ENCODE measurements at regions not wholly inside any gene's neighbourhood (a gene's known extent, or its start where the extent isn't known, plus 50 kb on each side); places are given as distances from the start of the nearest gene placed in this dataset.

- no peaks in the 10 kb centered on the region for H3K79me2 ChIP-seq (replicated peaks; ENCODE audit: insufficient read depth, low read length)
- H3K27me3 ChIP-seq (ENCODE audit: insufficient read depth, low read depth, low read length), result no peaks in the 10 kb centered on the region
- peak overlapping the region; percentile 43 for H3K9ac ChIP-seq (ENCODE audit: low read length)
- no peak for TF ChIP-seq EZH2 (IDR thresholded peaks at IDR 0.05; ENCODE audit: borderline replicate concordance, insufficient read depth, low read length, poor library complexity, severe bottlenecking)
- TF ChIP-seq EP300 (conservative IDR thresholded peaks at IDR 0.05; ENCODE audit: poor library complexity, severe bottlenecking), result no peak
- no peak for TF ChIP-seq RAD21 (conservative IDR thresholded peaks at IDR 0.05)
- TF ChIP-seq TAF1 (IDR thresholded peaks at IDR 0.05; ENCODE audit: low read depth), result no peak
- no peak for TF ChIP-seq SMC3 (conservative IDR thresholded peaks at IDR 0.05; ENCODE audit: poor library complexity)
- no peak for TF ChIP-seq MXI1 (conservative IDR thresholded peaks at IDR 0.05; ENCODE audit: poor library complexity, severe bottlenecking)
- TF ChIP-seq POLR2AphosphoS5 (IDR thresholded peaks at IDR 0.05), result no peak
- no peak for TF ChIP-seq REST (IDR thresholded peaks at IDR 0.05; ENCODE audit: borderline replicate concordance)
- TF ChIP-seq CTCF (IDR thresholded peaks at IDR 0.05; ENCODE audit: poor library complexity, severe bottlenecking), result no peak
- peak overlapping the region; percentile 16 for H3K4me3 ChIP-seq (ENCODE audit: low read length)
- no peaks in the 10 kb centered on the region for H3F3A ChIP-seq (ENCODE audit: insufficient read depth, low read length, poor library complexity, severe bottlenecking)
- H4K20me1 ChIP-seq (ENCODE audit: insufficient read depth), result no peaks in the 10 kb centered on the region
- H3K36me3 ChIP-seq (ENCODE audit: insufficient read depth, low read length), result no peaks in the 10 kb centered on the region
- H3K27ac ChIP-seq (ENCODE audit: low read length), result peak overlapping the region; percentile 78
- peak overlapping the region; percentile 32 for H3K4me2 ChIP-seq (ENCODE audit: low read length)
- no peaks in the 10 kb centered on the region for H3K9me3 ChIP-seq (ENCODE audit: low read length)
- H3K9me2 ChIP-seq (ENCODE audit: insufficient read depth, low read length), result no peaks in the 10 kb centered on the region
- H2AFZ ChIP-seq (ENCODE audit: low read depth, low read length), result no peak overlapping the region
These were observed 482.0 kb downstream of the BCL11A start for GRCh38 chr2:60071490-60071831.

GRCh38 chr2:60070736-60071489 is 482.5 kb downstream of the BCL11A start:
- H3K4me2 ChIP-seq (ENCODE audit: low read length), result peak overlapping the region; percentile 32
- no peaks in the 10 kb centered on the region for H3K36me3 ChIP-seq (ENCODE audit: insufficient read depth, low read length)
- no peaks in the 10 kb centered on the region for H3F3A ChIP-seq (ENCODE audit: insufficient read depth, low read length, poor library complexity, severe bottlenecking)
- H3K9me3 ChIP-seq (ENCODE audit: low read length), result no peaks in the 10 kb centered on the region
- TF ChIP-seq RAD21 (conservative IDR thresholded peaks at IDR 0.05) (no peak), SMC3 (conservative IDR thresholded peaks at IDR 0.05; ENCODE audit: poor library complexity) (no peak), POLR2AphosphoS5 (IDR thresholded peaks at IDR 0.05) (no peak), CTCF (IDR thresholded peaks at IDR 0.05; ENCODE audit: poor library complexity, severe bottlenecking) (no peak), REST (IDR thresholded peaks at IDR 0.05; ENCODE audit: borderline replicate concordance) (no peak), EP300 (conservative IDR thresholded peaks at IDR 0.05; ENCODE audit: poor library complexity, severe bottlenecking) (no peak), EZH2 (IDR thresholded peaks at IDR 0.05; ENCODE audit: borderline replicate concordance, insufficient read depth, low read length, poor library complexity, severe bottlenecking) (no peak), TAF1 (IDR thresholded peaks at IDR 0.05; ENCODE audit: low read depth) (no peak), MXI1 (conservative IDR thresholded peaks at IDR 0.05; ENCODE audit: poor library complexity, severe bottlenecking) (no peak)
- H3K27ac ChIP-seq (ENCODE audit: low read length), result peak overlapping the region; percentile 78
- H3K79me2 ChIP-seq (replicated peaks; ENCODE audit: insufficient read depth, low read length), result no peaks in the 10 kb centered on the region
- no peak overlapping the region for H2AFZ ChIP-seq (ENCODE audit: low read depth, low read length)
- no peaks in the 10 kb centered on the region for H3K27me3 ChIP-seq (ENCODE audit: insufficient read depth, low read depth, low read length)
- no peaks in the 10 kb centered on the region for H3K9me2 ChIP-seq (ENCODE audit: insufficient read depth, low read length)
- no peaks in the 10 kb centered on the region for H4K20me1 ChIP-seq (ENCODE audit: insufficient read depth)
- peak overlapping the region; percentile 43 for H3K9ac ChIP-seq (ENCODE audit: low read length)
- peak overlapping the region; percentile 16 for H3K4me3 ChIP-seq (ENCODE audit: low read length)
